ENCODE measurements at regions not wholly inside any gene's neighbourhood (a gene's known extent, or its start where the extent isn't known, plus 50 kb on each side); places are given as distances from the start of the nearest gene placed in this dataset.

GRCh38 chr3:124243177-124243859, 251.4 kb upstream of the ROPN1 start:
- H3K36me3 Mint-ChIP-seq (ENCODE audit: insufficient read depth), result no peaks in the 10 kb centered on the region
- no peak overlapping the region for H3K4me3 Mint-ChIP-seq
- no peak for ATAC-seq
- no peaks in the 10 kb centered on the region for H3K4me1 Mint-ChIP-seq (ENCODE audit: low read depth)
- H3K9me3 Mint-ChIP-seq, result no peaks in the 10 kb centered on the region
- H3K27me3 Mint-ChIP-seq (ENCODE audit: low read depth), result peaks cover 4% of the 10 kb centered on the region
- DNase-seq, result no peak

- Mint-ChIP-seq H3K4me1 (ENCODE audit: low read depth) (no peaks in the 10 kb centered on the region), H3K27me3 (ENCODE audit: low read depth) (peaks cover 10% of the 10 kb centered on the region), H3K36me3 (ENCODE audit: insufficient read depth) (no peaks in the 10 kb centered on the region), H3K4me3 (no peak overlapping the region), H3K9me3 (no peaks in the 10 kb centered on the region)
- DNase-seq (no peak), ATAC-seq (no peak)
Measured at GRCh38 chr3:124246376-124246775, 254.5 kb upstream of the ROPN1 start.

DNA sequence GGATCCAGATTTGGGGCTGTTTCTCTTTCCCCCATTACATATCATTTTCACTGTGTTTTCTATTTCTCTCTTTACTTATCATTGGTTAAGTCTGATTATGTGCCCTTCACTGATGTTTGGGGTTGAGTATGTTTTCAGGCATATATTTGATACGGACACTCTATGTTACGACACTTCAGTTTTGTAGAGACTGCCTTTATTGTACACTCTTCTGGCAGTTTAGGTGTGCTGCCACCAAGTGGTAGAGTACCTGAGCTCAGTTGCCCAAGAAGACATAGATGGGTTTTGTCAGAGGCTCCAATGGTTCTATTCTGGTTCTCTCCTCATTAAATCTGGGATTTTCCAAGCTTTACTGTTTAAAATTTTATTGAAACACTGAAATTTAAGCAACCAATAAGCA, 255.0 kb upstream of the ROPN1 start:
- Mint-ChIP-seq H3K9me3 (no peaks in the 10 kb centered on the region), H3K4me1 (ENCODE audit: low read depth) (no peaks in the 10 kb centered on the region), H3K27me3 (ENCODE audit: low read depth) (peaks cover 10% of the 10 kb centered on the region), H3K4me3 (no peak overlapping the region), H3K36me3 (ENCODE audit: insufficient read depth) (no peaks in the 10 kb centered on the region)
- ATAC-seq (no peak), DNase-seq (no peak)

GRCh38 chr3:124248471-124249028, 256.6 kb upstream of the ROPN1 start:
- ATAC-seq (no peak), DNase-seq (no peak)
- Mint-ChIP-seq H3K4me3 (no peak overlapping the region), H3K36me3 (ENCODE audit: insufficient read depth) (no peaks in the 10 kb centered on the region), H3K27me3 (ENCODE audit: low read depth) (peaks cover 10% of the 10 kb centered on the region), H3K4me1 (ENCODE audit: low read depth) (no peaks in the 10 kb centered on the region), H3K9me3 (no peaks in the 10 kb centered on the region)

- DNase-seq, result no peak
- Mint-ChIP-seq H3K9me3 (no peaks in the 10 kb centered on the region), H3K36me3 (ENCODE audit: insufficient read depth) (no peaks in the 10 kb centered on the region), H3K4me3 (no peak overlapping the region), H3K27me3 (ENCODE audit: low read depth) (peaks cover 10% of the 10 kb centered on the region), H3K4me1 (ENCODE audit: low read depth) (no peaks in the 10 kb centered on the region)
- ATAC-seq, result no peak
Measured at GRCh38 chr3:124249038-124249437, 257.1 kb upstream of the ROPN1 start.

GRCh38 chr3:124250053-124250452, 258.1 kb upstream of the ROPN1 start:
- H3K4me1 Mint-ChIP-seq (ENCODE audit: low read depth), result no peaks in the 10 kb centered on the region

GRCh38 chr3:124256156-124256555, 264.2 kb upstream of the ROPN1 start:
- ATAC-seq (no peak), DNase-seq (no peak)
- H3K9me3 Mint-ChIP-seq, result no peaks in the 10 kb centered on the region
- H3K4me3 Mint-ChIP-seq, result no peak overlapping the region
- H3K36me3 Mint-ChIP-seq (ENCODE audit: insufficient read depth), result no peaks in the 10 kb centered on the region
- no peaks in the 10 kb centered on the region for H3K4me1 Mint-ChIP-seq (ENCODE audit: low read depth)
- peaks cover 13% of the 10 kb centered on the region for H3K27me3 Mint-ChIP-seq (ENCODE audit: low read depth)

More at GRCh38 chr3:124250053-124250452, 258.1 kb upstream of the ROPN1 start:
- no peaks in the 10 kb centered on the region for H3K9me3 Mint-ChIP-seq
- no peaks in the 10 kb centered on the region for H3K36me3 Mint-ChIP-seq (ENCODE audit: insufficient read depth)
- H3K27me3 Mint-ChIP-seq (ENCODE audit: low read depth), result peaks cover 10% of the 10 kb centered on the region
- H3K4me3 Mint-ChIP-seq, result no peak overlapping the region
- ATAC-seq (no peak), DNase-seq (no peak)

DNA sequence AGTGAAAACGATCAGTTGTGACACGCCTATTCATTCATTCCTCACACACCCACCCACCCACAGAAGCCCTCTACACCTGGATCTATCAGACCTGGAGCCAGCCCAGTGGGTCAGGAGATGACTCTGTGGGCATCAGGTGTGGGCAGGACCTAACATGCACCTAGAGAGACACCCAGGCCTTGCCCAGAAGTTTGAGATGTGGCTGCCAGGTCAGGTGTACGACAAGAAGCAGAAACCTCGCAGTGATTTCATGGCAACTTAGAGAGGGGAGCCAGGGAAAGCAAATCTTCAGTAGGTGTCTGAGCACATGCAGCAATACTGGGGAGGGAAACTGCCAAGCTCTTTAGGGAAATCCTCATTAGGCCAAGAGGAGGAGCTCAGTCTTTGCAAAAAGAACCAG, 264.7 kb upstream of the ROPN1 start:
- Mint-ChIP-seq H3K9me3 (no peaks in the 10 kb centered on the region), H3K27me3 (ENCODE audit: low read depth) (peaks cover 13% of the 10 kb centered on the region), H3K4me1 (ENCODE audit: low read depth) (no peaks in the 10 kb centered on the region), H3K4me3 (no peak overlapping the region), H3K36me3 (ENCODE audit: insufficient read depth) (no peaks in the 10 kb centered on the region)
- ATAC-seq, result no peak
- DNase-seq, result no peak

- no peak overlapping the region for H3K4me3 Mint-ChIP-seq
- H3K36me3 Mint-ChIP-seq (ENCODE audit: insufficient read depth), result no peaks in the 10 kb centered on the region
- H3K27me3 Mint-ChIP-seq (ENCODE audit: low read depth), result peaks cover 15% of the 10 kb centered on the region
- H3K9me3 Mint-ChIP-seq, result no peaks in the 10 kb centered on the region
- ATAC-seq, result no peak
- no peak for DNase-seq
- no peaks in the 10 kb centered on the region for H3K4me1 Mint-ChIP-seq (ENCODE audit: low read depth)
Measured at GRCh38 chr3:124257336-124257864, 265.5 kb upstream of the ROPN1 start.

GRCh38 chr3:124258057-124258500, 266.2 kb upstream of the ROPN1 start:
- ATAC-seq (no peak), DNase-seq (no peak)
- no peak overlapping the region for H3K4me3 Mint-ChIP-seq
- no peaks in the 10 kb centered on the region for H3K9me3 Mint-ChIP-seq
- H3K4me1 Mint-ChIP-seq (ENCODE audit: low read depth), result no peaks in the 10 kb centered on the region
- H3K27me3 Mint-ChIP-seq (ENCODE audit: low read depth), result peaks cover 14% of the 10 kb centered on the region
- H3K36me3 Mint-ChIP-seq (ENCODE audit: insufficient read depth), result no peaks in the 10 kb centered on the region

- H3K27me3 Mint-ChIP-seq (ENCODE audit: low read depth), result peaks cover 9% of the 10 kb centered on the region
- H3K4me1 Mint-ChIP-seq (ENCODE audit: low read depth), result no peaks in the 10 kb centered on the region
- no peak for DNase-seq
- no peaks in the 10 kb centered on the region for H3K36me3 Mint-ChIP-seq (ENCODE audit: insufficient read depth)
- no peak for ATAC-seq
- no peaks in the 10 kb centered on the region for H3K9me3 Mint-ChIP-seq
- no peak overlapping the region for H3K4me3 Mint-ChIP-seq
Measured at GRCh38 chr3:124260206-124260915, 268.4 kb upstream of the ROPN1 start.

DNA sequence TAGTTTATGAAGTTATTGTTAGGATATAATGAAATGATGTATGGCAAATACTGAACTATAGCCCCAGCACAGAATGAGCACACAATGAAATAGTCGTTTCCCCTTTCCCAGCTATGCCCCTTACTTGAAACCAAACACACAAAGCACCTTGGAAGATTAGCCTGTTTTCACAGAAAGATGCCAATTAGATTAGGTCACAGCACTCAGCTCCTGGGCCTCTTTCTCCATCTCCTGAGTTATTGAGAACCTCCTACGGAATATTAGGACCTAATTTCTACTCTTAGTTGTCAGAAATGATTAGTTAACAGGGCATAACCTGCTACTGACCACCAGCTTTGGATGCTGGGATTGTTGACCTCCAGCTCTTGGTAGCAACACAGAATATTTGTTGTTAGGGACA, 269.4 kb upstream of the ROPN1 start:
- DNase-seq (no peak), ATAC-seq (no peak)
- Mint-ChIP-seq H3K4me3 (no peak overlapping the region), H3K9me3 (no peaks in the 10 kb centered on the region), H3K4me1 (ENCODE audit: low read depth) (no peaks in the 10 kb centered on the region), H3K36me3 (ENCODE audit: insufficient read depth) (no peaks in the 10 kb centered on the region), H3K27me3 (ENCODE audit: low read depth) (peaks cover 3% of the 10 kb centered on the region)

- Mint-ChIP-seq H3K9me3 (no peaks in the 10 kb centered on the region), H3K4me3 (no peak overlapping the region), H3K36me3 (ENCODE audit: insufficient read depth) (no peaks in the 10 kb centered on the region), H3K27me3 (ENCODE audit: low read depth) (peaks cover 3% of the 10 kb centered on the region), H3K4me1 (ENCODE audit: low read depth) (no peaks in the 10 kb centered on the region)
- DNase-seq (no peak), ATAC-seq (no peak)
Measured at GRCh38 chr3:124263168-124263567, 271.2 kb upstream of the ROPN1 start.

DNA sequence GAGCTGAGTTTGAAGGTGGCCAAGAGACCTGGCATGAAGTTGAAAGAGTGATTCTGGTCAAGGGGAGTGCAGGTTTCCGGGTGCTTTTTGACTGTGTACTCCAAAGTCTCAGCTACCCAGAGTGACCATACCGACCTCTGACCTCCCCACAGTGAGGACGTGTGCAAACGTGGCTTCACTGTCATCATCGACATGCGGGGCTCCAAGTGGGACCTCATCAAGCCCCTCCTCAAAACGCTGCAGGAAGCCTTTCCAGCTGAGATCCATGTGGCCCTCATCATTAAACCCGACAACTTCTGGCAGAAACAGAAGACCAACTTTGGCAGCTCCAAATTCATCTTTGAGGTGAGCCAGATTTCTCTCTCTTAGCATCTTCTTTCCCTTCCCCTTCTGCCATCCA, 272.4 kb upstream of the ROPN1 start:
- no peaks in the 10 kb centered on the region for H3K4me1 Mint-ChIP-seq (ENCODE audit: low read depth)
- H3K27me3 Mint-ChIP-seq (ENCODE audit: low read depth), result peaks cover 3% of the 10 kb centered on the region
- H3K4me3 Mint-ChIP-seq, result no peak overlapping the region
- DNase-seq (no peak), ATAC-seq (no peak)
- H3K36me3 Mint-ChIP-seq (ENCODE audit: insufficient read depth), result no peaks in the 10 kb centered on the region
- no peaks in the 10 kb centered on the region for H3K9me3 Mint-ChIP-seq

GRCh38 chr3:124266487-124266886, 274.6 kb upstream of the ROPN1 start:
- peaks cover 3% of the 10 kb centered on the region for H3K27me3 Mint-ChIP-seq (ENCODE audit: low read depth)
- H3K36me3 Mint-ChIP-seq (ENCODE audit: insufficient read depth), result no peaks in the 10 kb centered on the region
- H3K4me3 Mint-ChIP-seq, result no peak overlapping the region
- no peaks in the 10 kb centered on the region for H3K4me1 Mint-ChIP-seq (ENCODE audit: low read depth)
- ATAC-seq (no peak), DNase-seq (no peak)
- H3K9me3 Mint-ChIP-seq, result no peaks in the 10 kb centered on the region
